Loucy (cell line): ENCODE measurements at regions not wholly inside any gene's neighbourhood (a gene's known extent, or its start where the extent isn't known, plus 50 kb on each side); places are given as distances from the start of the nearest gene placed in this dataset.

Experiments
- CTCF ChIP-seq: fragments of 200-600 bp; sonication (generic); conservative IDR thresholded peaks from 2 replicates; pipeline ENCODE4 v1.5.1; 2014; ENCODE audit warnings: mild to moderate bottlenecking, antibody characterized with exemption, low read length
- EZH2phosphoT487 ChIP-seq: fragments of 200-600 bp; IDR thresholded peaks from 2 replicates; pipeline ENCODE4 v1.6.1; 2018; ENCODE audit warnings: antibody characterized with exemption, mild to moderate bottlenecking, moderate library complexity, borderline replicate concordance

GRCh38 chr7:124251636-124252035 lies 218.8 kb upstream of the TMEM229A start:
- TF ChIP-seq CTCF (no peak), EZH2phosphoT487 (no peak)
